HG02938 (cell line): ENCODE measurements at regions not wholly inside any gene's neighbourhood (a gene's known extent, or its start where the extent isn't known, plus 50 kb on each side); places are given as distances from the start of the nearest gene placed in this dataset.
"Not testable (repeated sequence)": the region's sequence is repeated elsewhere in the genome, so short reads cannot be mapped to it uniquely, and the experiment has no call there.

Source experiments
- ATAC-seq: cut with Tn5 transposase; IDR thresholded peaks from one replicate; pipeline ENCODE4 v1.9.1; 2021; ENCODE audit warnings: mild to moderate bottlenecking, moderate library complexity; ENCODE audit not compliant: unreplicated experiment

GRCh38 chr3:177493091-177493490 is 295.8 kb upstream of the TBL1XR1 start:
- ATAC-seq, result no peak

- no peak for ATAC-seq
Measured at GRCh38 chr3:177494216-177494615, 296.9 kb upstream of the TBL1XR1 start.

DNA sequence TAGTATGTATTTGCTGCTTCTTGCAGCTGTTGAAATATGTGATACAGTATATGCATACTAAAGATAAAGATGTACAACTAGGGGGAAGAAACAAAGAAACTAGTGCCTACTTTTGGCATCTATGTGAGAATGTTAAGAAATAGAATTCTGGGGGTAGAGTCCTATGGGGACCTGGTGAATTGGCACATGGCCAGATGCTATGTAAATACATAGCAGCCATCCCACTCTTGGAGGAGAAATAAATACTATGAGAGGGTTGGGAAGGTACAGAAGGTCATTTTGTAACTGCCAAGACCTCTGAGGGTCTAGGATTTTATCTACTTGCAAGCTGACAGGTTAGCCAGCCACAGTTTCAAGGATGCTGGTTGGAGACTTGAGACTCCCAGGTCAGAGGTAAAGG is 298.3 kb upstream of the TBL1XR1 start:
- ATAC-seq, result no peak

GRCh38 chr3:177498037-177498857 is 301.0 kb upstream of the TBL1XR1 start:
- no peak for ATAC-seq

- not testable (repeated sequence) for ATAC-seq
Measured at GRCh38 chr3:177499039-177499438, 301.8 kb upstream of the TBL1XR1 start.

DNA sequence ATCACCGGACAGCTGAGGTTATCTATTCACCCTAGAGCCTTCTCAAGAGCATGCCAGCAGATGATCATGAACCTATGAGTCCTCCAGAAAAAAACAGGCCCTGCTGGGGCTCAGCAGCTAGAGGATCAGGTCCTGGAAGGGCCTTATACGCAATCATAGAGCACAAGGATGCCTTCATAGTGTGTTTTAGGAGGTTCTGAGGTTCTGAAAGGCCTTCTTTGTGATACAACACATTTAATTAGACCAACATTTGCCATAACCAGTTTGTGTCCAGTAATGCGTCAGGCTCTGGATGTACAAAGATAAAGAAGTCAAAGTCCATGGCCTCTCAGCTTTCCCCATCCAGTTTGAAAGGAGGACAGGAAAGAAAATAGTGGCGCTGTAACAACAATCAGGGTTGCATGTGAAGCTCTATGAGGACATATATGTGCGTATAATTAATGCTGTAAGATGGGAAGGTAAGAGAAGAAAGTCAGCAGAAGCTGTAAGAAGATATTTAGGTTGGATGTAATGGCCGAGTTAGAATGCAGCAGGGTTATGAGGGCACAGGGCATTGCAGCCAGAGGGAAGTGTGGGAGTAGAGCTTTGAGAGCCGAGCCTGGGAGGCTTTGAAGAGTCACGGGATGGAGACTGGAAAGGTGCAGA is 302.6 kb upstream of the TBL1XR1 start:
- ATAC-seq, result no peak

DNA sequence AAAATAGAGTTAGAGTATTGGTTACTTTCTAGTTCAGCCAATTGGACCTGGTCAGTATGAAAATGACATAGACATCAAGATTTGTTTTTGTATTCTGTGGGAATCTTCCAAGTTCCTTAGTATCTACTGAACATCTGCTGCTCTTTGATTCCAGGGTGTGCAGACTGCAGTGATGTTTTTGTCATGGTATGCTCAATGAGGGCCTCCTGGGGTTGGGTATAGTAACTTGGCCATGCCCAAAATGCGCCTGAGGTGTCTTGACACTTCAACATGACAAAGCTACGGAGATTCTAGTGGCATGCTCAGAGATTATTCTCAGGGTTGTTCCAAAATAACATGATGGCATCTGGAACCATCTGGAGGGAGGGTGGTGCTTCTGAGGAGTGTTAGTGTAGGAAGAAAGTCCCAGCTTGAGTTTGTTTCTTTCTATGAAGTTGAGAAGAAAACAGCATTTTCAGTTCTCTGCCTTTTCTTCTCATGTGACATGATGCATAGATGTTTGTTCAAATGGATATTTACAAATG is 313.5 kb upstream of the TBL1XR1 start:
- no peak for ATAC-seq

DNA sequence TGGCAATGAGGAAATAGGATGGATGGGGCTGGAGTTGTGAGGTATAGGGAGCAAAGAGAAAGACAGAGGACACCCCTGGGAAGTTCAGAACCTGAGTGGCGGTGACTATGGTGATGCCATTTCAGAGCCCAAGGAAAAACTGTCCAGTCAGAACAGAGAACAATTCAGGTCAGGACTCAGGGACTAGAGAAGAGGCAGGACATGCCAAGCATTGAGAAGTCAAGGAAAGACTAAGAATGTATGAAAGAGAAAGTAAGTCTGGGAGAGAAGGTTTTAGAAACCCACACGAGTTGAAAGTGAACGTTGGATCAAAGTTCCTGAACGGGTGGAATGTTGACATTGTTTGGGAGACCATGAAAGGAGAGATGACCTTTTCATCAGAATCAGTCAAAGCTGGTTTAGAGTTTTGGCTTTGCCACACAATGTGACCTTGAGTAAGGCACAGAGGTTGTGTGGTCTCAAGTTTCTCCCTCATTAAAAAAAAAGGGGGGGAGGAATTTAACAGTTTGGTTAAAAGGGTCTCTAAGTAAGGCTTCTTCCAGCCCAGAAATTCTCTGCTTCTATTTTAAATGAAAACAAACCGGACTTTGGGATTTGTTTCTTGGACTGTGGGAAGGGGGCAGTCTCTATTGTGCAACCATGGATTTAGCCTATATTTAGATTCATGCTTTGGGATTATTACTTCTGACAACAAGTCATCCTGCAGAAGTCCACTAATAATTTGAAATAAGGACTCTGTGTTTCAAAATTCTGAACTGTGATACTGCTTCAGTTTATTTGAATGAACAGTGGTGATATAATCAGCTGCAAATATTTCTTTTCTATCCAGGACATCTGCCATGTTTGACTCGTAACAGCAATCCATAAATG is 315.9 kb upstream of the TBL1XR1 start:
- ATAC-seq, result no peak

DNA sequence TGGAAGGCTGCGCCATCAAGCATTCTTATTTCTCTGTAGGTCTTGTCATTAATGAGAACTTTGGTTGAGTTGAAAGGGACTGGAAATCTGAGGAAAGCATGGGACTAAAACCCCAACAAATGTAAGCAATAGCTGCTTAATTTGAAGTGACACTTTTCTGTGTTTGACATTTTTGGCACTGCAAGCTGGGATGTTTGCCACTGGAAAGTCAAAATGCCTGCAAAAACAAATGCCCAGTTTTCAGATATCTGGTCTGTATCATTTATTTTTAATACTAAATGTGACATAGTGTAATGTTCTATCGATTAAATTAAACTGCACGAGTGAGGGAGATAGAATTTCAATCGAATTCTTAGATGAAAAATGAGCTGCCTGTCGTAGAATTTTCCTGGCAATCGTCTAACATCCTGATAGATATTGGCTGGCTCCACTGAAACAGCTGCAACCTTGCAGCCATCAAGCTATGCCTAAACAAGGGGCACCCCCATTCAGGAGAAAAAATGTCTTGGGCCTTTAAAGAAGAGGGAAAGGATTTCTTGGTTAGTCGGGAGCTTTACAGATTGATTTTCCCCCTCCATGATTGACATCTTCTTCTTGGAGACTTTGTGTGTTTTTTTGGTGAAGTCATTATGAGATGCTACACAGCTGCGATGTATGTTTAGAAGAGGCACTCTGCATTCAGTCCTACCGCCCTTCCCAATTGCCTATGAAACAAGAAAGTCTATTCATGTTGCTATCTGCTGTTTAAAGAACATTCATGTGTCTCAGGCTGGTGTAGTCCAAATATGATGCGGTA is 316.7 kb upstream of the TBL1XR1 start:
- ATAC-seq, result no peak

DNA sequence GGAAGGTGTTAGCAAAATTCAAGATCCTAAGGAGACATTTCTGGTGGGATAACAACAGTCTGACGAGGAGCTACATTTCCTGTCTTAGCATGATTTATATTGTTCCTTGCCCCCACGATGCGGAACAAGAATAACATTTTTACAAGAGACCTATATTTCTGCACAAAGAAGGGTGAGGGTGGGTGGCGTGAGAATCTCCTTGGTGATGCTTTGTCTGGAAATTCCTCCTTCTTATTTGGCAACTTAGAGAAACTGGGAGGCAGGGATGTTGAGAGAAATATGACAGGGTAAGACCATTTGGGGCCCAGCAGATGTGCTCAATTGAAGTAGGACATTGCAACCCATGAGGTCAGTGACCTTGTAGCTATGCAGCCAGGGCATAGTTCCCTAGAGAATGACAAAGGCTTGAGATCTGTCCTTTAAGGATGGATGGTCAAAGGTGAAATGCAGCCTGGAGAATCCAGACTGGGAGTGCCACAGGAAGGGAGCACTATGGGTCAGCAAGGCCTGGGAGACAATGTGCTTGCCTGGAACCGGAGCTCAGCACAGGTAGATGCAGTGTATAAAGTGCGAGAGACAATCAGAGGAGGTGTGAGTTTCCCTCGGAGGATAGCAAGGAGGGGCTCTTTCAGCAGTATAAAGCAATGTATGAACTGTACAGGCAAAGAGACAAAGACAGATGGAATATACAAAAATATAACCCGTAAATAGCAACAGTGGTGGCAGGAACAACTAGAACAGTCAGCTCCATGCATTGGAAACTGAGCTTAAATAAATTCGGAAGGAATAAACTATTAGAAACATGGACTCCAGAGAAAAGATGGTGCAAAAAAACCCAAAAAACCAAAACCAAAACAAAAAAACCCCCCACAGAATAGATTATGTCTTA is 317.6 kb upstream of the TBL1XR1 start:
- ATAC-seq, result no peak

GRCh38 chr3:177515786-177516157 is 318.5 kb upstream of the TBL1XR1 start:
- ATAC-seq, result no peak

GRCh38 chr3:177516158-177517011 is 319.1 kb upstream of the TBL1XR1 start:
- ATAC-seq, result no peak

- ATAC-seq, result no peak
Measured at GRCh38 chr3:177517906-177518305, 320.6 kb upstream of the TBL1XR1 start.

DNA sequence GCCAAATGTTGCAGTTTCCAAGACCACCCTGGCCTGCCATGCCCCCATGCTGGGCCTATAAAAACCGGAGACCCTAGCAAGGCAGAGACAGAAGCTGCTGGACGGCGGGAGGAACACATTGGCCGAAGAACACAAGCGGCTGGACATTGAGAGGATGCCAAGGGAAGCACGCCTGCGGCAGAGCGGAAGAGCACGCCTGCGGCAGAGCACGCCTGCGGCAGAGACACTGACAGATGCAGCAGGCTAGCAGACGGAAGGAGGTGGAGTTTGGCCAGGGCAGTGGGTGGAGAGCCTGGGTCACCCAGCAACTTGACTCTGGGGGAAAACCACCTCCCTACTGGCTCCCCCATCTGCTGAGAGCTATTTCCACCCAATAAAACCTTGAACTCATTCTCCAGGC is 322.3 kb upstream of the TBL1XR1 start:
- ATAC-seq, result no peak

DNA sequence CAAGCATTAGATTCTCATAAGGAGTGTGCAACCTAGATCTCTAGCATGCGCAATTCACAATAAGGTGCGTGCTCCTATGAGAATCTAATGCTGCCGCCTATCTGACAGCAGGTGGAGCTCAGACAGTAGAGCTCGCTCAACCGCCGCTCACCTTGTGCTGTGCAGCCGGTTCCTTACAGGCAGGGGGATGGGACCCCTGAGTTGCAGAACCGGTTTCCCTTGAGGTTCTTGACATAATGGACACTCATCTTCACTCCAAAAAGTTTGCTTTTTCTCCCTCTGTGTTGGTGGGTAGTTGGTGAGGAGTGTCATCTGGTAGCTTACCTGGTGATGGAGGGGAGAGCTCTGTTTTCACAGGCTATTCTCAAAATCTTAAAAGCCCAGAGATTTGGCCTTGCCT is 324.0 kb upstream of the TBL1XR1 start:
- ATAC-seq, result no peak

DNA sequence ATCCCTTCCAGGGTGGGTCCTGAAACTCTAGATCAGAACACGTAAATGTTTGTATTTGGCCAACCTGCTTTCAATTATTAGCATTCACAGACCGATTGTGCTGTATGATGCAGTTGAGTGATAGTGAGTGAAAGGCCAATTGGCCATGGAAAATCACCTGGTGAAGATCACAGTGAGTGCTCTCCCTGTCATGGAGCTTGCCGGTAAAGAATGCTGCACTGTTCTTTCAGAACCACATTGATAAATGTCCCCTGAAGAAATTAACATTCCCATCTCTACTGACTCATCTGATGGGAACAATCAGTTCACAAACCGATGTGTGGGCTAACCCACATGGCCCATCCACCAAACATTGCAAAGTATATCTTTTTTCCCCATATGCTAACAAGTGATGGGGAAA is 324.8 kb upstream of the TBL1XR1 start:
- no peak for ATAC-seq

DNA sequence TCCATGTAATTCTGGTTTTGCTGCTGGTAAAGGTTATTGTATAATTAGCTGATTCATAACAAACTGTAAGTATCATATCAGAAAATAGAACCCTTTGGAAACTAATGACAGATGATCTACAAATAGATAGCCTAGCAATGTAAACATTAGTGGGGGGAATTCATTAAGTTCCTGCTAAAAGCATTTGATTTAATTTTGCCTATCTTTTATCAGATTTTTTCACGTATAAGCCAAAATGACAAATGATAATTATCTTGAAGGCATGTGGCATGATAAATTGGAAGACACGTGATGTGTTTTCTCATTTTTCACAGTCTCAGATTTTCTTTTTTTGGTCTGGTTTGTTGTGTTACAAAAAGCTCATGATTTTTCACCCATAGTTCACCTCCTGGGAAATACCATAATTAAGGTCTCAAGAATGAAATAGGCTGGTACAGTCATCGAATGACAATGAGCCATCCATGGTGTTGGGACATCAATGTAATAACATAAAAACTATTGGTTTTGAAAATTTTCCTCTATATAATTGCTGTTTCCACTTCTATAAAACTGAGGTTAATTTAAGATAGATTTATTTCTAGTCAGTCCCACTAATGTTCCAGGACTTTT is 325.9 kb upstream of the TBL1XR1 start:
- no peak for ATAC-seq

- no peak for ATAC-seq
Measured at GRCh38 chr3:177523872-177524438, 326.7 kb upstream of the TBL1XR1 start.
